T-helper 2 cell treated with Interferon-gamma antibody and Interleukin-4, amounts not matched to agents 5 μg/mL and 100 μg/mL, for 36 hours (primary cell): ENCODE measurements at regions not wholly inside any gene's neighbourhood (a gene's known extent, or its start where the extent isn't known, plus 50 kb on each side); places are given as distances from the start of the nearest gene placed in this dataset.

Experiments used
- DNase-seq: peaks from one replicate; pipeline ENCODE4 v3.0.0; 2021; ENCODE audit warnings: low spot score
- H3K27ac Mint-ChIP-seq: one replicate; pipeline ENCODE4 v1.8.0; 2021; ENCODE audit warnings: mild to moderate bottlenecking, mixed read lengths
- H3K27me3 Mint-ChIP-seq: one replicate; pipeline ENCODE4 v1.8.0; 2021; ENCODE audit warnings: low read depth, mixed read lengths
- H3K36me3 Mint-ChIP-seq: one replicate; pipeline ENCODE4 v1.8.0; 2021; ENCODE audit warnings: low read depth, mixed read lengths
- H3K4me1 Mint-ChIP-seq: one replicate; pipeline ENCODE4 v1.8.0; 2021; ENCODE audit warnings: low read depth, mixed read lengths
- H3K4me3 Mint-ChIP-seq: one replicate; pipeline ENCODE4 v1.8.0; 2022; ENCODE audit warnings: mild to moderate bottlenecking, moderate library complexity, mixed read lengths
- H3K9me3 Mint-ChIP-seq: one replicate; pipeline ENCODE4 v1.8.0; 2021; ENCODE audit warnings: mixed read lengths

DNA sequence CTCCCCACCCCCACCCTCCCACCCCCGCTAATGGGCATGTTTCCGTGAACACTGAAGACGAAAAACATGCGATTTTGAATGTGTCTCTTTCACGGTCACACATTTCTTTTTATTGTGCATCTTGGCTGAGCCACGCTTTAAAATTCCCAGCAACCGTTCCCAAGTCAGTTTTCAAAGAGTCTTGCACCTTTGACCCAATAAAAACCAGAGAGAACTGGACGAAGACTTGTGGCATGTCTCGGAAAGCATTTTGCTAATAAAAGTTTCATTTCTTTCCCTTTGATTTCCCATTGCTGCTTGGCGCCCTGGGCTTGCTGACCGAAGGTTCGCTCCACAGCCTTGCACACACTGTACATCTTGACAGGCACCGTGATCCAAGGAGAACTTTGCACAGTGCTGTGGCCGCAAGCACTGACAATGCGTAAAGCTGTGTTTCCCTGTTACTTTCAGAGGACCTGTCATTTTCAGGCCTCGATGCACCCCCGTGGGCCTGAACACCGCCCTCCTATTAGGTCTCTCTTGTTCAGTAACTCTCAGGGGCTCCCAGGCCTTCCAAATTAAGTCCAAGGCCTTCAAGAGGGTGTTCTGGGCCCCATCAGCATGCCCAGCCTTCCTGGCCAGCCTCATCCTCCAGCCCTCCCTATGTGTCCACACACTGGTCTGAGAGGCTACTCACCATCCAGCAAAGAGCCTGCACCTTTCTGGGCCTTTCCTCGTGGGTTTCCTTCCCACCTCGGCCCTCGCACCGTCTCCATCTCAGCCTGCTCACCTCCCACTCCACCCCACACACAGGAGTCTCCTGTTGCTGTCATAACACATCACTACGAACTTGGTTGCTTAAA lies 63.4 kb upstream of the DIO3 start:
- no peaks in the 10 kb centered on the region for H3K27me3 Mint-ChIP-seq
- H3K4me3 Mint-ChIP-seq, result no peak overlapping the region
- no peaks in the 10 kb centered on the region for H3K4me1 Mint-ChIP-seq
- H3K36me3 Mint-ChIP-seq, result no peaks in the 10 kb centered on the region
- no peak for DNase-seq
- H3K27ac Mint-ChIP-seq, result no peak overlapping the region
- no peaks in the 10 kb centered on the region for H3K9me3 Mint-ChIP-seq

DNA sequence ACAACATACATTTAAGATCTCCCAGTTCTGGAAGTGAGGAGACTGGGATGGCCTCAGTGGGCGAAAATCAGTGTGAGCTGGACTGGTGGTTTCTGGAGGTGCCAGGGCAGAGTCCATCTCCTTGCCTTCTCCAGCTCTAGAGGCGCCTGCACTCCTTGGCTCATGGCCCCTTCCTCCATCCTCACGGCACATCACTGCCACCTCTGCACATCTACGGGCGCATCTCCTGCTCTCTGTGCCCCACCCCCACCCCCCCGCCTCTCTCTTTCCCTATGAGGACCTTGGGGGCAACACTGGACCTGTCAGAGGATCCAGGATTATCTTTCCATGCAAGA lies 62.8 kb upstream of the DIO3 start:
- no peak overlapping the region for H3K27ac Mint-ChIP-seq
- H3K4me3 Mint-ChIP-seq, result no peak overlapping the region
- no peaks in the 10 kb centered on the region for H3K27me3 Mint-ChIP-seq
- H3K36me3 Mint-ChIP-seq, result no peaks in the 10 kb centered on the region
- no peak for DNase-seq
- H3K4me1 Mint-ChIP-seq, result no peaks in the 10 kb centered on the region
- no peaks in the 10 kb centered on the region for H3K9me3 Mint-ChIP-seq

DNA sequence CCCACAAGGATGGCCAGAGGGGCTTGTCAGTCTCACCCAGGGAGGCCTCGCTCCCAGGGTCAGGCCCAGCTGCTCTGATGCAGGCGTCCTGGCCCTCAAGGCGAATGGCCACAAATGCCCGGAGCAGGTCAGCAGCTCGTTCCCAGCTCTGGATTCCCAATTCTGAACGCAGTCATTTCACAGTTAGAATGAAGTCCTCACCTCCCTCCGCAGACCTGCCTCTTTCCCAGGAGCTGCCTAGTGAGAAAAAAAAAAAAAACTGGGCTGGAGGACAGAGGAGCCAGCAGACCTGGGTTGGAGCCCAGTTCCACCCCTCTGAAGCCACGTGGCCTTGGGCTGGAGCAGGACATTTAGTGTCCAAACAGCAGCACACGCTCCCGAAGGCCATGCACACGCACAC lies 62.2 kb upstream of the DIO3 start:
- Mint-ChIP-seq H3K4me1 (no peaks in the 10 kb centered on the region), H3K27ac (no peak overlapping the region), H3K4me3 (no peak overlapping the region), H3K27me3 (no peaks in the 10 kb centered on the region), H3K36me3 (no peaks in the 10 kb centered on the region), H3K9me3 (no peaks in the 10 kb centered on the region)
- DNase-seq, result no peak

DNA sequence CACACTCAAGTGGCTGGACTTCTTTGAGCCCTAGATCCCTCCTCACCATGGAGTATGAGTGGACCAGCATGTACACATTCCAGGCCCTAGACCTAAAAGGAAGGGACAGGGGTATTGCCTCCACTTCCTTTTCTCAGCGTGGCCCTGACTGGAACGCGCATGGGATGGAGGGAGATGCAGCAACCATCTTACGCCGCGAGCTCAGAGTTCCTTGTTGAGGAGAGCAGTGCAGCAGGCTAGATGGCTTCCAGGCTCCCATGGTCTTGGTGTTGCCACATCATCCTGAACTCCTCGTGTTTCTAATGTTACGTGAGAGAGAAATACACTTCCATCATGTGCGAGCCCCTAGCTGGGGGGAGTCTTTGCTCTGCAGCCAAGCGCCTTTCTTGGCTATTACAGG lies 61.8 kb upstream of the DIO3 start:
- H3K36me3 Mint-ChIP-seq, result no peaks in the 10 kb centered on the region
- no peaks in the 10 kb centered on the region for H3K9me3 Mint-ChIP-seq
- H3K27ac Mint-ChIP-seq, result no peak overlapping the region
- H3K27me3 Mint-ChIP-seq, result no peaks in the 10 kb centered on the region
- no peak for DNase-seq
- no peak overlapping the region for H3K4me3 Mint-ChIP-seq
- no peaks in the 10 kb centered on the region for H3K4me1 Mint-ChIP-seq

DNA sequence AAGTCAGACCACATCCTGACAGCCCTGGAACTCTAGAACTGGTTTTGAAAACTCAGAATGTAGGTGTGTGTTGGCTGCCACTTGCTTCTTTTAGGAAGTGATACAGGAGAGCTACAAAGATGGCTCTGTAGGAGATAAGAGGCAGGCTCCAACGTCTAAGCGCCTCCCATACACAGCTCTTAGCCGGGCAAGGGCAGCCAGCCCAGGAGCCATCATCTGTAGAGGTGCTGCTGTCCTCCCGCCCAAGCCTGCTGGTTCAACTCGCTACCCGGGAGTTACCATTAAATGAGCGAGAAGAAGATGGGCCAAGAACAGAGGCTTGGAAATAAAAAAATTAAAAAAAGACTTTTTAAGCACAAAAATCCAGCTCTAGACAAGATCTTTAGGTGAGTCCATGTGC lies 61.2 kb upstream of the DIO3 start:
- no peaks in the 10 kb centered on the region for H3K27me3 Mint-ChIP-seq
- no peaks in the 10 kb centered on the region for H3K36me3 Mint-ChIP-seq
- no peak for DNase-seq
- H3K4me1 Mint-ChIP-seq, result no peaks in the 10 kb centered on the region
- H3K9me3 Mint-ChIP-seq, result no peaks in the 10 kb centered on the region
- no peak overlapping the region for H3K4me3 Mint-ChIP-seq
- H3K27ac Mint-ChIP-seq, result no peak overlapping the region

DNA sequence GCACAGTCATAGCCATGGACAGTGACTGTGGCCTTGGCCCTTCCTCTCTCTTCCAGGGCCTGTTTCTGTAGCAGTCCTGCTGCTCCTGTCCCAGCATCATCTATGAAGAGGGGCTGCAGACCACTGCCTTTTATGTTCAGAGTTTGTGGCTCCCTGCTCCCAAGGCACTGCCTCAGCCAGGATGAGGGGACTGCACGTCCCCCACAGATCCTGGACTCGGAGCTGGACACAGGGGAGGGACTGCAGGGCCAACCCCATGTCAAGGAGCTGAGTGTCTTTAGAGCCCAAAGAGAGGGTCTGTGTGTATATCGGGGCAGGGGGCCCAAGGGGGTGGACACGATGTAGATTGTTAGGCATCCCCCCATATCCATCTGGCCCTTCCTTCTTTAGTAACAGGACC lies 60.6 kb upstream of the DIO3 start:
- no peak overlapping the region for H3K27ac Mint-ChIP-seq
- no peaks in the 10 kb centered on the region for H3K4me1 Mint-ChIP-seq
- H3K4me3 Mint-ChIP-seq, result no peak overlapping the region
- H3K9me3 Mint-ChIP-seq, result no peaks in the 10 kb centered on the region
- DNase-seq, result no peak
- H3K36me3 Mint-ChIP-seq, result no peaks in the 10 kb centered on the region
- H3K27me3 Mint-ChIP-seq, result no peaks in the 10 kb centered on the region

DNA sequence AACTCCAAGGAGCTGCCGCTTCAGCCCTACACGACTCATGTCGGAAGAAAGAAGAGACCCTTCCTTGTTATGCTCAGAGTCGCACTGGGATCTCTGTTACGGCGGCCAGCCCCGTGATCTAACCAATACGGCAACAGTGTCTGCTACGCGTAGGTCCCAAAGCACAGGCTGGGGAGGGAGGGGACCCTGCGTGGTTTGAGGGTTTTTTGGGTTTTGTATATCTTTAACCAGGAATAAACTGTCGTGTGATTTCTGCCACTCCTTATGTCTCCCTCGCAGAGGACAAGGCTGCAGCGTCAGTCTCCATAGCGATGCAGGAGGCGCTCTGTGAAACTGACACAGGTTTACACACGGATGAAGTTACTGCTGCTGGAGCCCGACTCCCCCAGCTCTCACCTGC lies 60.0 kb upstream of the DIO3 start:
- no peak for DNase-seq
- H3K4me1 Mint-ChIP-seq, result no peaks in the 10 kb centered on the region

DNA sequence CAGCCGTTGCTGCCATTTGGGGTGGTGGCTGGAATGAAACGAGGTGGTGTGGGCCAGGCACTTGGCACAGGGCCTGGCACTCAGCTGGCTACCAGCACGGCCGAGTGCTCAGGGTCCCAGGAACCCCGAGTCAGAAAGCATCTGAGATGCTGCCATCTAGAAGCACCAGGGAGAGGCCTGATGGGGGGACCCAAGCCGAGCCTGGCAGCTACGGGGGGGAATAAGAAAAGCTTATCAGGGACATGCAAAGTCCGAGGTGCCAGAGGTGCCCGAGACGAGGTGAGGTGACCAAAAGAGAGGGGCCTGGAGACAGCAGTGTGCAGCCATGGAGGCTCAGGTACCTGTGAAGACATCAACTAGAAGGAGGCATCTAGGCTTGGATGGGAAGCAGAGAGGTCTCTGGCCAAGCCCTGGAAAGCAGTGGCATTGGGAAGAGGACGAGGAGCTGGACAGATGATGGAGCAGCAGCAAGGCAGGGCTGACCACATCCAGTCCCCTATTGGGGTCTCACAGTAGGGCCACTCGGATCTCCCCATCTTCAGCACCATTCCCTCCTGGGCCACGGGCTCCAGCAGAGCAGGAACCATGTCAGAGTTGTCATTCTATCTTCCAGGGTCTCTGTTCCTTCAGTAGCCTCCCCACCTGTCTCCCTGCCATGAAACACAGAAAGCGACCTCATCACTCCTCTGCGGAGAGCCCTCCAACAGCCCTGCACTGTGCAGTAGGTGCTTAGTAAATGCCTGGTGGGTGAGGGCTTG lies 59.3 kb upstream of the DIO3 start:
- H3K27me3 Mint-ChIP-seq, result no peaks in the 10 kb centered on the region
- H3K9me3 Mint-ChIP-seq, result no peaks in the 10 kb centered on the region
- H3K4me3 Mint-ChIP-seq, result no peak overlapping the region
- H3K36me3 Mint-ChIP-seq, result no peaks in the 10 kb centered on the region
- DNase-seq, result no peak
- H3K4me1 Mint-ChIP-seq, result no peaks in the 10 kb centered on the region
- H3K27ac Mint-ChIP-seq, result no peak overlapping the region

More for the DNA sequence above, 60.0 kb upstream of the DIO3 start:
- no peaks in the 10 kb centered on the region for H3K36me3 Mint-ChIP-seq
- no peaks in the 10 kb centered on the region for H3K27me3 Mint-ChIP-seq
- no peak overlapping the region for H3K27ac Mint-ChIP-seq
- H3K4me3 Mint-ChIP-seq, result no peak overlapping the region
- H3K9me3 Mint-ChIP-seq, result no peaks in the 10 kb centered on the region

DNA sequence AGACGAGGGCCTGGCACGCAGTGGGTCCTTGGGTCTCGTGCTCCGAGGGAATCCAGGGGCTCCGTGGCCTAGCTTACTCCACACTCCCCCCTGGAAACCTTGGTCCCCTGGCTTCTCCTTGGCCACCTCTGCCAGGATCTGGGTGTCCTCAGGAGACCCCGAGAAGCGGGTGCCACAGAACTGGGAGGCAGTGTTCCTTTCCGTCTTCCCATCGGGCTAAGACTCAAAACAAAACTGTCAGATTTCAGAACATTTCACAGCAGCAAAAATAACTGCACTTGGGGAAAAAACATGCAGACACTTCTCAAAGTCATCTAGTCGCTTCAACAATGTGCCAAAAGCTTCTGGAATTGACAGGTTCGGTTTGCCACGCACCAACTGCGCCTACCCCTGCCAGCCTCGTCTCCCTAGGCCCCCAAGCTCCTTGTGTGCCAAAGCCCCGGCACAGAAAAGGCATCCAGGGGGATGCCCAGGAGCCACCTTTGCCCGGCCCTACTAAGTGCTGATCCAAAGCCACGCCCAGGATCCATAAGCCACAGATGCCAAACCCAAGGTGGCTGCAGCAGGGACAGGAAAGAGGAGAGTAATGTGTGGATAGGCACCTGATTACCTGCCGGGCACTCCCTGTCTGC lies 58.4 kb upstream of the DIO3 start:
- no peak overlapping the region for H3K27ac Mint-ChIP-seq
- no peaks in the 10 kb centered on the region for H3K27me3 Mint-ChIP-seq
- H3K4me3 Mint-ChIP-seq, result no peak overlapping the region
- H3K4me1 Mint-ChIP-seq, result no peaks in the 10 kb centered on the region
- DNase-seq, result no peak
- H3K9me3 Mint-ChIP-seq, result no peaks in the 10 kb centered on the region
- H3K36me3 Mint-ChIP-seq, result no peaks in the 10 kb centered on the region

DNA sequence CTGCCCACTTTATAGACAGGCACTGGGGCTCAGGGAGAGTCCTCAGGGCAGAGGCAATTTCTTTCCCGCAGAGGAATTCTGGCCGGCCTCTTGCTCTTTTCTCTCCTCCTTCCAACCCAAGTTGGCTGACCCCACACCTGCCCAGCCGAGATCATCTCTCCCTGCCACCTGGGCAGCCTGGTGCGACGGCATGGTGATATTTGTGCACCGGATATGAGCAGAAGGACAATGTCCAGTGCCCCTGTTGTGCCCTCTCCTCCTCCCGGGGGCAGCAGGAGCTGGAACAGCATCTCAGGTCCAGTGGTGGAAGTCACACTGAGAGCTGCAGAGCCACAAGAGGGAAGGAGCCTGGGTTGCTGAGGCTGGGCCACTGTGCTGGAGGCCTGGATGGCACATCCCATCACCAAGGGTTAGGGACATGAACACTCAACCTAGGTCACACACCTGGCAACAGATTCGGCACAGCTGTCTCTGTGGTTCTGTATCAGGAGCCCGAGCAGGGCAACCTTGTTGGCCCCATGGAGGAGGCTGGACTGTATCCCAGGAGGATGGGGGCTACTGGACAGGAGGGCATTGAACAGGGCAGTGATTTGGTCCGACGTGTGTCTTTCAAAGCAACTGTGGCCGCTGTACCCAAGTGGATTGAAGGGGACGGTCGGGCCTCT lies 57.7 kb upstream of the DIO3 start:
- Mint-ChIP-seq H3K27ac (no peak overlapping the region), H3K4me3 (no peak overlapping the region), H3K36me3 (no peaks in the 10 kb centered on the region), H3K27me3 (no peaks in the 10 kb centered on the region), H3K9me3 (no peaks in the 10 kb centered on the region), H3K4me1 (no peaks in the 10 kb centered on the region)
- no peak for DNase-seq

DNA sequence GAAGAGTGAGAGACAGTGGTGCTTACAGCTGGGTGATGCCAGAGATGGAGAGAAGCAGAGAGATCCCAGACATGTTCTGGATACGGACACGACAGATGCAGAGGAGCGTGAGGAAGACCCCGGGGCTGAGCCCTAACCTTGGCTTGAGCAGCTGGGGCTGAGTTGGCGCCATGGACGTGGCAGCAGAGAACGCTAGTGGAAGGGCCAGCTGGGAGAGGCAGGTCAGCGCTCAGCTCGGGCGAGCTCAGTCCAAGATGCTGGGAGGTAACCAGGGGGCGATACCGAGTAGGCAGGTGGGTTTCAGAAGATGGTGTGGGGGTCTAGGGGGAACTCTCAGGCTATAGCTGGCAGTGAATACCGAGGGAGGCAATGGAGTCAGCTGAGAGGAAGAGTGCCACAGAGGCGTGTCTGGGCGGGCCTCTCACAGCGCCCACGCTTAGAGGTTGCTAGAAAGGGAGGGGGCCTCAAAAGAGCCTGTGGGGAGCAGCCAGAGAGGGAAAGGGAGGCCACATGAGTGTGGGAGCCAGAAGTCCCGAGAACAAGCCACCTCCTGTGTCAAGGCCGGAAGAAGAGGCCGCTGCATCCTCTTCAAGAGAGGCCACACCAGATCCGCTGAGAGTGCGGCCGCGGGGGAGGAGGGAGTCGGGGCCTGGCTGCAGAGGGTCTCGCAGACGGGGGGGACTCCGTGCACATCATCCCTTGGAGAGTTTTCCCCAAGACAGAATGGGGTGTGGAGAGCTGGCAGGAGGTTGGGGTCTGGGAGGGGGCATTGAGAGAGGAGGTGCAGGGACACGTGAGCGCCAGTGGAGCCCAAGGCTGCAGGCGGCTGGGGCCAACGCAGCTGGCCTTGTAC lies 57.0 kb upstream of the DIO3 start:
- no peak for DNase-seq
- H3K9me3 Mint-ChIP-seq, result no peaks in the 10 kb centered on the region
- no peak overlapping the region for H3K4me3 Mint-ChIP-seq
- no peaks in the 10 kb centered on the region for H3K36me3 Mint-ChIP-seq
- H3K4me1 Mint-ChIP-seq, result no peaks in the 10 kb centered on the region
- H3K27ac Mint-ChIP-seq, result no peak overlapping the region
- no peaks in the 10 kb centered on the region for H3K27me3 Mint-ChIP-seq

DNA sequence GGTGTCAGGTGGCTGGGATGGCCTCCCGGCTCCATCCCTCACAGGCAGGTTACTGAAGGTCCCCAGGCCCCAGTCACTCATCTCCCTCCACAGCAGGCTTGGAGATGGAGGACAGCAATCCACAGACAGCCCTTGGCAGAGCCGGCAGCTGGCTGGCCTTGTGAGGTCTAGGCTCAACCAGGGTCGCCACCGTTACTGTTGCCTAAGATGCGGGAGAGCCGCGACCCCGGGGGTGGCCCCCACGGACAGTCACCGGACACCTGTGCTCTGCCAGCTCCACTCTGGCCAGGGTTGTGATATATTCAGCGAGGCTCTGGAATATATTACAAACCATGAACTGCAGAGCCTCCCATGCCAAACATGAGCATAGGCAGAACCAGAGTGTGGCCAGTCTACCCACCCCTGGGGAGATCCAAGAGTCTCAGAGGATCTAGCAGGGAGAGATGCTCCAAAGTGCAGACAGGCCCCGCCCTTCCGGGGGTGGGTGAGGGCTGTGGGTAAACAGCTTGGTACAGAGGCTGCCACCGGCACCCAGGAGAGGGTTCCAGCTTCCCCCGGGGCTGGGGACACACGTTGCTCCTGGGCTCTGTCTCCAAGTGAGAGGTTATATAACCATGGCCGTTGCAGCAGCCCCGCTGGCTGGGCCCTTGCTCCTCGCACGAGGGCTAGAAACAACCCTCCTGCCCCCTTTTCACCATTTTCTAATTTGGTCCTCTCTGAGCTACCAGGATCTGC lies 55.9 kb upstream of the DIO3 start:
- H3K27me3 Mint-ChIP-seq, result no peaks in the 10 kb centered on the region
- no peak overlapping the region for H3K4me3 Mint-ChIP-seq
- no peaks in the 10 kb centered on the region for H3K4me1 Mint-ChIP-seq
- H3K9me3 Mint-ChIP-seq, result no peaks in the 10 kb centered on the region
- no peak overlapping the region for H3K27ac Mint-ChIP-seq
- no peak for DNase-seq
- no peaks in the 10 kb centered on the region for H3K36me3 Mint-ChIP-seq
